ENCODE measurements at regions not wholly inside any gene's neighbourhood (a gene's known extent, or its start where the extent isn't known, plus 50 kb on each side); places are given as distances from the start of the nearest gene placed in this dataset.

DNA sequence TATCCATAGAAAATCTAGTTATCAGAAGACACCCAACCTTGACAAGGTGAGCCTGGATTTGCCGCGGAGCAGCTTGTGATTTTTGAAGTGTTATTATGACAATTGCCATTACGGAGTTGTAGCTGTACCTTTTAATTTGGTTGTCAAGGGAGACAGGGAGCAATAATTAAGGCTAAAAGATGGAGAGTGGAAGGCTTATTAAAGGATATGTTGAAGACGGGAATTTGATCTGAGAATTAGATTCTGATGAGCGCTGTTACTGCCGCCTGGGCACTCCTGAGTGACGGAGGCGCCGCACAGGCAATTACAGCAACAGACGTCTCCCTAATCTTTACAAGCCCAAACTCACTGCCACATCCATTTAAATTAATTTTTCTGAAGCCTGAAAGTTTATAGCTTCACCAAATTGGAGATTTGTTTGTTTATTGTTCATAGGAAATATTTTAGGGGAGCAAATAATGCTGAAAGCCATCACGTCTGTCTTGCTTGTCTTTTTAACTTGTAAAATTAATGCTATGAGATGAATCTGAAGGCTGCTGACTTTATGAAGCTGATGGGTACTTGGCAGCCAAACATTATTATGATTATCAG lies 475.0 kb upstream of the ADARB2 start:
- H3K79me2 ChIP-seq (ENCODE audit: low read depth): no peaks in the 10 kb centered on the region
- H2AFZ ChIP-seq (replicated peaks): no peak overlapping the region
- Mint-ChIP-seq H3K4me3 (no peak overlapping the region), H3K4me1 (peaks cover 10% of the 10 kb centered on the region), H3K36me3 (no peaks in the 10 kb centered on the region), H3K9me3 (peaks cover 3% of the 10 kb centered on the region), H3K27me3 (ENCODE audit: insufficient read depth, low read depth) (no peaks in the 10 kb centered on the region), H3K27ac (no peak overlapping the region)
- H3K4me2 ChIP-seq: no peak overlapping the region
- H3K9me3 ChIP-seq (ENCODE audit: low read depth): no peaks in the 10 kb centered on the region
- H3K9ac ChIP-seq: no peak overlapping the region
- no peaks in the 10 kb centered on the region for H3K27me3 ChIP-seq
- no peaks in the 10 kb centered on the region for H4K20me1 ChIP-seq (ENCODE audit: low read depth)
- H3F3A ChIP-seq (ENCODE audit: low read depth): no peaks in the 10 kb centered on the region
- H3K4me1 ChIP-seq: no peaks in the 10 kb centered on the region
- no peak for DNase-seq (ENCODE audit: low spot score)
- TF ChIP-seq EZH2 (IDR thresholded peaks at IDR 0.05): no peak
- TF ChIP-seq EZH2phosphoT487 (IDR thresholded peaks at IDR 0.05): no peak
- TF ChIP-seq, protein P1, sequence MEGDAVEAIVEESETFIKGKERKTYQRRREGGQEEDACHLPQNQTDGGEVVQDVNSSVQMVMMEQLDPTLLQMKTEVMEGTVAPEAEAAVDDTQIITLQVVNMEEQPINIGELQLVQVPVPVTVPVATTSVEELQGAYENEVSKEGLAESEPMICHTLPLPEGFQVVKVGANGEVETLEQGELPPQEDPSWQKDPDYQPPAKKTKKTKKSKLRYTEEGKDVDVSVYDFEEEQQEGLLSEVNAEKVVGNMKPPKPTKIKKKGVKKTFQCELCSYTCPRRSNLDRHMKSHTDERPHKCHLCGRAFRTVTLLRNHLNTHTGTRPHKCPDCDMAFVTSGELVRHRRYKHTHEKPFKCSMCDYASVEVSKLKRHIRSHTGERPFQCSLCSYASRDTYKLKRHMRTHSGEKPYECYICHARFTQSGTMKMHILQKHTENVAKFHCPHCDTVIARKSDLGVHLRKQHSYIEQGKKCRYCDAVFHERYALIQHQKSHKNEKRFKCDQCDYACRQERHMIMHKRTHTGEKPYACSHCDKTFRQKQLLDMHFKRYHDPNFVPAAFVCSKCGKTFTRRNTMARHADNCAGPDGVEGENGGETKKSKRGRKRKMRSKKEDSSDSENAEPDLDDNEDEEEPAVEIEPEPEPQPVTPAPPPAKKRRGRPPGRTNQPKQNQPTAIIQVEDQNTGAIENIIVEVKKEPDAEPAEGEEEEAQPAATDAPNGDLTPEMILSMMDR (IDR thresholded peaks at IDR 0.05): no peak
- H3K36me3 ChIP-seq: no peaks in the 10 kb centered on the region
- no peak overlapping the region for H3K4me3 ChIP-seq
- H3K27ac ChIP-seq: no peak overlapping the region

DNA sequence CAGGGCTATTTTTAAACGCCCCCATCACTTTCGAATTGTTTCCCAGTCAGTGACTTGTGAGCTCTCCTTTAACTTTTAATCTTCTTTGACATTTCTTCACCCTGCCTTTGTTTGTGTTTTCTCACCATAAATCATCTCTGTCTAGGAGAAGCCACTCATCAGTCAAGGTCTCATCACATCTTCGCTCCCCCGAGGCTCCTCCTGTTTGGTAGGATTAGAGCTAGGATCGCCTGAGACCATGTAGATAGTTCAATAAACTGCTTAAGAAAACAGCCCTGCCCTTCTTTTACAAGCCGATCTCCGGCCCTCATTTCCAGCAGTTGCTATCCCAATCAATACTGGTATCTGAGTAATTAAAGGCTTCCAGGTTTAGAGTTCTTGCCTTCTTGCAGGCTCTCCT lies 472.8 kb upstream of the ADARB2 start:
- H3K36me3 Mint-ChIP-seq: no peaks in the 10 kb centered on the region
- no peak overlapping the region for H3K27ac ChIP-seq
- H4K20me1 ChIP-seq (ENCODE audit: low read depth): no peaks in the 10 kb centered on the region
- H2AFZ ChIP-seq (replicated peaks): no peak overlapping the region
- TF ChIP-seq EZH2 (IDR thresholded peaks at IDR 0.05) (no peak), EZH2phosphoT487 (IDR thresholded peaks at IDR 0.05) (no peak)
- TF ChIP-seq, protein P1 (IDR thresholded peaks at IDR 0.05): no peak
- H3K4me3 Mint-ChIP-seq: no peak overlapping the region
- no peak overlapping the region for H3K27ac Mint-ChIP-seq
- H3K9me3 Mint-ChIP-seq: peaks cover 3% of the 10 kb centered on the region
- H3K4me1 Mint-ChIP-seq: peaks cover 10% of the 10 kb centered on the region
- H3K36me3 ChIP-seq: no peaks in the 10 kb centered on the region
- H3K9me3 ChIP-seq (ENCODE audit: low read depth): no peaks in the 10 kb centered on the region
- H3K4me2 ChIP-seq: no peak overlapping the region
- no peak overlapping the region for H3K4me3 ChIP-seq
- H3K27me3 ChIP-seq: no peaks in the 10 kb centered on the region
- no peaks in the 10 kb centered on the region for H3F3A ChIP-seq (ENCODE audit: low read depth)
- no peak for DNase-seq (ENCODE audit: low spot score)
- no peaks in the 10 kb centered on the region for H3K27me3 Mint-ChIP-seq (ENCODE audit: insufficient read depth, low read depth)
- no peaks in the 10 kb centered on the region for H3K79me2 ChIP-seq (ENCODE audit: low read depth)
- no peak overlapping the region for H3K9ac ChIP-seq
- H3K4me1 ChIP-seq: no peaks in the 10 kb centered on the region

DNA sequence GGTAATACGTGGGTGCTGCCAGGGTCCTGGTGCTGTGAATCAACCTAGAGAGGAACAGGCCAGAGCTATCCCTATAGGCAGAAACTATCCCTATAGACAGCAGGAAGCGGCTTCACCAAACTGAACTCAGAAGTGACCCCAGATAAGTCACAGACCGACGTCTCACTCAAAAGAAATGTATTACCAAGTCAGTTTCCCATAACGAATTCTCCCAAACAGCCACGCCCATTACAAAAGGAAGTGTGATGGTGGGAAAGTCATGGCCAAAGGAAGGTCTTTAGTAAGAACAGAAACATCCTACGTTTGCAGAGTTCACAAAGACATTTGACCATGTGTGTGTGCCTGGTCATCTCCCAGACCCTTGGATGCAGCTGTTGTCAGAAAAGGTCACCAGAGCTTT lies 470.8 kb upstream of the ADARB2 start:
- no peaks in the 10 kb centered on the region for H3K9me3 ChIP-seq (ENCODE audit: low read depth)
- Mint-ChIP-seq H3K4me1 (peaks cover 9% of the 10 kb centered on the region), H3K27me3 (ENCODE audit: insufficient read depth, low read depth) (no peaks in the 10 kb centered on the region), H3K27ac (no peak overlapping the region), H3K36me3 (no peaks in the 10 kb centered on the region), H3K4me3 (no peak overlapping the region), H3K9me3 (peaks cover 3% of the 10 kb centered on the region)
- no peaks in the 10 kb centered on the region for H3K79me2 ChIP-seq (ENCODE audit: low read depth)
- no peak overlapping the region for H3K27ac ChIP-seq
- H3K27me3 ChIP-seq: no peaks in the 10 kb centered on the region
- TF ChIP-seq EZH2phosphoT487 (IDR thresholded peaks at IDR 0.05) (no peak), EZH2 (IDR thresholded peaks at IDR 0.05) (no peak)
- TF ChIP-seq, protein P1 (IDR thresholded peaks at IDR 0.05): no peak
- H3K4me2 ChIP-seq: no peak overlapping the region
- H3F3A ChIP-seq (ENCODE audit: low read depth): no peaks in the 10 kb centered on the region
- H4K20me1 ChIP-seq (ENCODE audit: low read depth): no peaks in the 10 kb centered on the region
- no peak for DNase-seq (ENCODE audit: low spot score)
- no peaks in the 10 kb centered on the region for H3K36me3 ChIP-seq
- H2AFZ ChIP-seq (replicated peaks): no peak overlapping the region
- no peaks in the 10 kb centered on the region for H3K4me1 ChIP-seq
- H3K4me3 ChIP-seq: no peak overlapping the region
- H3K9ac ChIP-seq: no peak overlapping the region
